ENCODE measurements at regions not wholly inside any gene's neighbourhood (a gene's known extent, or its start where the extent isn't known, plus 50 kb on each side); places are given as distances from the start of the nearest gene placed in this dataset.
"Not testable (repeated sequence)": the region's sequence is repeated elsewhere in the genome, so short reads cannot be mapped to it uniquely, and the experiment has no call there.

DNA sequence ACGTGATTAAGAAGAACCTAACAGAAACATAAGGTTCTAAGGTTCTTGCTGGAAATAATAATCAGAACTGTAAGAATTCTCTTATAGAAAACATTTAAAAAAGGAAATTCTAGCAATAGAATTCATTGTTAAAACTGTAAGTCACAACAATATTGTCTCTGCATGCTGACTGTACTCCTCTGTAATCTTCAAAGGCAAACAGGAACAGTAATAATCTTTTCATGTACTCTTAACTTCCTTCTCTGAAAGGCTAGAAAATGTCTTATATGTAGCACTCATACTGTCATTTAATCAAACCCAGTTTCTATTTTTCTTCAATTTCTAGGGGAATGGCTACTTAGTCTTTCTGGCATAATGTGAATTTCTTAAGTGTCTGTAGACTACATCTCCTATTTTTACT is 103.5 kb upstream of the AGAP9 start:
- not testable (repeated sequence) for H3K4me3 ChIP-seq (ENCODE audit: low read depth, low read length)

DNA sequence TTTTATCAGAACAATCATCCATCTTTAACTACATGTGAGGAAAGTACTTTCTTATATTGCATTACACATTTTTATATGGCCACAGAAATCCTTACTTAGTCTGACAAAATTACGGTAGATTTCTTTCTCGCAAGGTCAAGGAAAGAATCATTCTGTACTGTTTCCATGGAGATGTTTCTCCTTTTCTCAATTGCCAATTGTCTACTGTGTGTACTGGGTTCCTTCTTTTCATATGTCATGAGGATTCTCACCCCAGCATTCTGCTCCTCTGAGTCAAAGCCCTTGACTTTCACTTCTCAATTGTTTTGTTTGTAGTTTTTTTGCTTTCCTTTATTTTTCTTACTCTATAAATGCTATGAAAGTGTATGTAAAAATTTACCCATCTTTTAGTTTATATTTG is 99.3 kb upstream of the AGAP9 start:
- not testable (repeated sequence) for H3K4me3 ChIP-seq (ENCODE audit: low read depth, low read length)

DNA sequence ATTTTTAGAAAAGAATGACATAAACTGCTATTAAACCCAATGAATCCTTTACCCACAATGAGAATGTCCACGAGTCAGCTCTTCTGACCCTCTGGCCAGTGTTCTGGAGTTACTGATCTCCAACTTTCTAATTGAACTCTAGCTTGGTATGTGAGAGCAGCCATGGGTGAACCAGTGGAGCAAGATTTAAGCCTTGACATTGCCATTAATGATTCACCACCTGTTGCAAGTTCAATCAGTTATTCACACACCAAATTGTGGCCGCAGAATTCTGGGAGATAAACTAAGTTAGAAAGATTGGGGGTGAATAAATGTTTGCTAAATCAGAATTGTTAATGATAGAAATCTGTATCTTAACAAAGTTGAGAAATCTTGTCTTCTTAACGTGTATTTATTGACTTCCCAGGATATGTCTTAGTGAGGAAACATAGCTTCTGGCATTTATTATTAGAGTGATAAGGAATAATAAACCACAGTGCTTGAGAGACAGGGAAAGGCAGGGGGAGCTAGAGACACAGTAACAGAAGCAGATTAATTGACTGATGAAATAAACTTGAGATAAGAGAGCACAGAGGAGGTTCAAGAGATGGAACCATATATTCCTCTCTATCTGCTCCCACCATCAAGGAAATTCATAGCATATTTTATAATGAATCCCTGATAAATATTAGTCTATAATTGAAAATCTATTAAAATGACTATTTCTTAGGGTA is 96.0 kb upstream of the AGAP9 start:
- not testable (repeated sequence) for H3K4me3 ChIP-seq (ENCODE audit: low read depth, low read length)

DNA sequence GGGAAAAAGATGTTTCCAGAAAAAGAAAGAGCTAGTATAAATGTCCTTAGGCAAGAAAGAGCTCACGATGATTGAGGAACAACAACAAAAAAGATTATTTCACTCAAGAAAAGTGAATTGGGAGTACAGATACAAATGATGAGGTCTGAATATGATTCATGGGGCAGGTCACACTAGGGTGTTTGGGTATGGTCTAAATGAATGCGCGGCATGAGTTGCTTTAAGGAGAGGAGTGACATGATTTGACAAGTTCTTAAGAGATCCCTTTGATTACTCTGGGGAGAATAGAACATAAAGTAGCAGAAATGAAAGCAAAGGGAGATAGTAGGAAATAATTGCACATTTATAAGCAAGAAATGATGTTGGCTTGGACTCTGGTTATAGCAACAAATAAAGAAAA is 85.9 kb upstream of the AGAP9 start:
- H3K4me3 ChIP-seq (ENCODE audit: low read depth, low read length): not testable (repeated sequence)

GRCh38 chr10:47605791-47606773 is 82.6 kb upstream of the AGAP9 start:
- not testable (repeated sequence) for H3K4me3 ChIP-seq (ENCODE audit: low read depth, low read length)

DNA sequence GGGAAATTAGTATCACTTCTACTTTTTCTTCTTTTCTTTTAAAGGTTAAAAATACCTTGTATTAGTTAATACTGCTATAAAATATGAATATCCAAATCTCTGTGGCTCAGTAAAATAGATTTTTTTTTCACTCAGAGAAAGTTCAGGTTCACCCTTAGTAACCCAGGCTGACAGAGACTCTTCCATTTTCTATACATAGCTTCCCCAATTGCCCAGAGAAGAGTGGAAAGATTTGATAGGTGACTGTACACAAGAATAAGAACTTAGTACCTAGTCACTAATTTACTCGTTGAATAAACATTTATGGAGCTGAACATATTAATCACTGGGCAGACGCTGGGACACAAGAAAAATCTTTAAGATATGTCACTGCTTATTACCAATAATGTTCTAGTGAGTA is 77.2 kb upstream of the AGAP9 start:
- H3K4me3 ChIP-seq (ENCODE audit: low read depth, low read length): not testable (repeated sequence)

- H3K4me3 ChIP-seq (ENCODE audit: low read depth, low read length): not testable (repeated sequence)
Measured at GRCh38 chr10:47600127-47600526, 76.7 kb upstream of the AGAP9 start.

GRCh38 chr10:47599657-47600056 is 76.2 kb upstream of the AGAP9 start:
- not testable (repeated sequence) for H3K4me3 ChIP-seq (ENCODE audit: low read depth, low read length)

GRCh38 chr10:47593805-47594204 is 70.4 kb upstream of the AGAP9 start:
- H3K4me3 ChIP-seq (ENCODE audit: low read depth, low read length): not testable (repeated sequence)

DNA sequence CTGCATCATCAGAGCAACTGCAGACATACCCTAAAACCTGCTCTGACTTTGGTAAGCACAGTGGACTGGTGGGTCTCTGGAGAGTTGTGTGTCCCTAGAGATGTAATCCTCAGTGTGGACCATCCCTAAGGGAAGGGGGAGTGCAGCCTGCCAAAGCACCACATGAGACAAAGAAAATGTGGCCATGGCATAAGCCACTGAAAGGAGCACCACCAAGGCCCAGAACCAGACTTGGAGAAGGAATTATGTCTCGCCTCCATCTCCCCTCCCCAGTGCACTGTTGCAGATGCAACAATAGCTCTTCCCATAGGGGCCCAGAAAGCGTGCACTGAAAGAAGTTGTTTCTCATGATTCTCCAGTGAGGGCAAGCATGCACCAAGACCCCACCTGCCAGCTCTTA is 69.7 kb upstream of the AGAP9 start:
- H3K4me3 ChIP-seq (ENCODE audit: low read depth, low read length): not testable (repeated sequence)

DNA sequence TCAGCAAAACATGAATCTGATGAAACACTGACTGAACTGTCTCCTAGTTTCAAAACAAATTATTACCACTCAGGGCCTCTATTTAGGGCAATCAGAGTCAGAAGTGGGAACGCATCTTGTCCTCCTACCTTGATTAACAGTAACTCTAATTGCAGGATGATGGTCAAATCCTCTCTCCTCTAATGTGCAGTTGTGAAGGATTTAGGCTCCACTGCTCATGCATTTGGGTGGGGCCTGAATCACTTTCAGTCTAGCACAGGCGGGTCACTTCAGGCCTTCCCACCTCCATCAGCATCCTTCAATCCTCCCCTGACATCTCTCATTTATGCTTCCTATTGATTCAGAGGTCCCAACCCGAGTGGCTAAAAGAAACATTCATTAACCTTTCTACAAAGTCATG is 67.5 kb upstream of the AGAP9 start:
- H3K4me3 ChIP-seq (ENCODE audit: low read depth, low read length): not testable (repeated sequence)

- not testable (repeated sequence) for H3K4me3 ChIP-seq (ENCODE audit: low read depth, low read length)
Measured at GRCh38 chr10:47590534-47590933, 67.1 kb upstream of the AGAP9 start.

- H3K4me3 ChIP-seq (ENCODE audit: low read depth, low read length): not testable (repeated sequence)
Measured at GRCh38 chr10:47582051-47582450, 58.6 kb upstream of the AGAP9 start.

GRCh38 chr10:47580063-47580462 is 56.6 kb upstream of the AGAP9 start:
- H3K4me3 ChIP-seq (ENCODE audit: low read depth, low read length): not testable (repeated sequence)

DNA sequence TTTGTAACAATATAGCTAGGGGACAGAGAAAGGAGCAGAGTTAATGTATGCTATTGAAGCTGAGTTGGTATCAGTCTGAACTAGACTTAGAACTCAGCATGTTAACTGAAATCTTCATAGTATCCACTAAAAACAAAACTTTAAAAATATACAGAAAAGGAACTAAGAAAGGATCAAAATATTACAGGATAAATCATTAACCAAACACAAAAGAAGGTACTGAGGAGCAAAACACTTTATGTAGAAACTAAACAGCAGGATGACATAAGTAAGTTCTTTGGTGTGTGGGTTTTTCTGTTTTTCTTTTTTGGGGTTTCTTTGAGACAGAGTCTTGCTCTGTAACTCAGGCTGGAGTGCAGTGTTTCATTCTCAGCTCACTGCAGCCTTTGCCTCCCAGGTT is 55.1 kb upstream of the AGAP9 start:
- not testable (repeated sequence) for H3K4me3 ChIP-seq (ENCODE audit: low read depth, low read length)
